PC-3 (cell line): ENCODE measurements at regions not wholly inside any gene's neighbourhood (a gene's known extent, or its start where the extent isn't known, plus 50 kb on each side); places are given as distances from the start of the nearest gene placed in this dataset.

Source experiments
- ATAC-seq: fragments of 200-7000 bp; cut with Tn5 transposase; 2 replicates; pipeline ENCODE4 v1.9.1; 2020; ENCODE audit warnings: mild to moderate bottlenecking, moderate library complexity
- BruUV-seq: library from RNA; stranded (reverse); fragments of 400-500 nt; replicated peaks from 2 replicates; lab custom pipeline; 2021; lab: Mats Ljungman, UMichigan
- CTCF ChIA-PET: fragments of 300-600 bp; sonication (Branson Sonifier 250); formaldehyde crosslinking; loops from one replicate; lab custom pipeline; 2022; ENCODE audit warnings: antibody characterized with exemption; lab: Charles Lee
- POLR2A ChIA-PET: fragments of 300-600 bp; sonication (Branson Sonifier 250); formaldehyde crosslinking; loops from one replicate; lab custom pipeline; 2022; ENCODE audit warnings: antibody characterized with exemption; ENCODE audit not compliant: unreplicated experiment; lab: Charles Lee
- DNase-seq: peaks from one replicate; pipeline ENCODE4 v3.0.0-alpha.2; 2015
- H2AFZ ChIP-seq: fragments of 300-600 bp; sonication (generic); 2 replicates; pipeline ENCODE4 v1.6.0; 2016; ENCODE audit warnings: antibody characterized with exemption, low read length
- H3F3A ChIP-seq: fragments of 300-600 bp; sonication (generic); one replicate; pipeline ENCODE4 v1.6.0; 2017; ENCODE audit warnings: antibody characterized with exemption, low read length, control low read depth, mild to moderate bottlenecking; ENCODE audit not compliant: unreplicated experiment
- H3K27ac ChIP-seq: fragments of 300-600 bp; sonication (generic); 2 replicates; pipeline ENCODE4 v1.5.1; 2016; ENCODE audit warnings: mild to moderate bottlenecking, low read length
- H3K27me3 ChIP-seq: fragments of 300-600 bp; sonication (generic); 2 replicates; pipeline ENCODE4 v1.6.1; 2016; ENCODE audit warnings: low read length, mixed read lengths
- H3K36me3 ChIP-seq: fragments of 300-600 bp; sonication (generic); 2 replicates; pipeline ENCODE4 v1.6.1; 2016; ENCODE audit warnings: low read depth, mixed run types, low read length, mixed read lengths
- H3K4me1 ChIP-seq: fragments of 300-600 bp; sonication (generic); 2 replicates; pipeline ENCODE4 v1.5.1; 2016; ENCODE audit warnings: low read length; ENCODE audit not compliant: insufficient read depth
- H3K4me2 ChIP-seq: fragments of 300-600 bp; sonication (generic); 2 replicates; pipeline ENCODE4 v1.6.0; 2016; ENCODE audit warnings: low read length
- H3K4me3 ChIP-seq: fragments of 300-600 bp; sonication (generic); 2 replicates; pipeline ENCODE4 v1.5.1; 2016; ENCODE audit warnings: mild to moderate bottlenecking, low read length, mixed read lengths
- H3K79me2 ChIP-seq: fragments of 300-600 bp; sonication (generic); 2 replicates; pipeline ENCODE4 v1.6.1; 2017; ENCODE audit warnings: low read length, mixed read lengths
- H3K9ac ChIP-seq: fragments of 300-600 bp; sonication (generic); 2 replicates; pipeline ENCODE4 v1.6.0; 2016; ENCODE audit warnings: mild to moderate bottlenecking, low read length
- H3K9me2 ChIP-seq: fragments of 300-600 bp; sonication (generic); replicated peaks from 2 replicates; pipeline ENCODE4 v1.6.1; 2016; ENCODE audit warnings: mixed run types, low read length, mixed read lengths
- H3K9me3 ChIP-seq: fragments of 300-600 bp; sonication (generic); 2 replicates; pipeline ENCODE4 v1.6.1; 2016; ENCODE audit warnings: low read length, mixed read lengths
- H4K20me1 ChIP-seq: fragments of 300-600 bp; sonication (generic); 2 replicates; pipeline ENCODE4 v1.6.1; 2016; ENCODE audit warnings: low read length, mixed read lengths
- EZH2 ChIP-seq: fragments of 300-600 bp; sonication (generic); IDR thresholded peaks from one replicate; pipeline ENCODE4 v1.6.1; 2017; ENCODE audit warnings: antibody characterized with exemption, mild to moderate bottlenecking, low read length; ENCODE audit not compliant: unreplicated experiment
- EZH2phosphoT487 ChIP-seq: fragments of 300-600 bp; sonication (generic); IDR thresholded peaks from 2 replicates; pipeline ENCODE4 v1.6.1; 2018; ENCODE audit warnings: mild to moderate bottlenecking, antibody characterized with exemption, low read length, borderline replicate concordance
- intact Hi-C: fragments of 100-400 bp; cut with micrococcal nuclease; formaldehyde crosslinking; loops from 2 replicates; pipeline ENCODE4 v1.9.0; 2023
- TF ChIP-seq, protein P1 (sequence below): fragments of 300-600 bp; sonication (generic); conservative IDR thresholded peaks from 2 replicates; pipeline ENCODE4 v1.5.1; 2017; ENCODE audit warnings: antibody characterized with exemption, low read depth, mild to moderate bottlenecking, low read length

GRCh38 chr13:48181482-48182145 is 51.4 kb upstream of the ITM2B start:
- no peaks in the 10 kb centered on the region for H3F3A ChIP-seq
- intact Hi-C loops: no loop called here
- no peaks in the 10 kb centered on the region for H3K9me2 ChIP-seq
- no peak for TF ChIP-seq EZH2
- TF ChIP-seq, protein P1, sequence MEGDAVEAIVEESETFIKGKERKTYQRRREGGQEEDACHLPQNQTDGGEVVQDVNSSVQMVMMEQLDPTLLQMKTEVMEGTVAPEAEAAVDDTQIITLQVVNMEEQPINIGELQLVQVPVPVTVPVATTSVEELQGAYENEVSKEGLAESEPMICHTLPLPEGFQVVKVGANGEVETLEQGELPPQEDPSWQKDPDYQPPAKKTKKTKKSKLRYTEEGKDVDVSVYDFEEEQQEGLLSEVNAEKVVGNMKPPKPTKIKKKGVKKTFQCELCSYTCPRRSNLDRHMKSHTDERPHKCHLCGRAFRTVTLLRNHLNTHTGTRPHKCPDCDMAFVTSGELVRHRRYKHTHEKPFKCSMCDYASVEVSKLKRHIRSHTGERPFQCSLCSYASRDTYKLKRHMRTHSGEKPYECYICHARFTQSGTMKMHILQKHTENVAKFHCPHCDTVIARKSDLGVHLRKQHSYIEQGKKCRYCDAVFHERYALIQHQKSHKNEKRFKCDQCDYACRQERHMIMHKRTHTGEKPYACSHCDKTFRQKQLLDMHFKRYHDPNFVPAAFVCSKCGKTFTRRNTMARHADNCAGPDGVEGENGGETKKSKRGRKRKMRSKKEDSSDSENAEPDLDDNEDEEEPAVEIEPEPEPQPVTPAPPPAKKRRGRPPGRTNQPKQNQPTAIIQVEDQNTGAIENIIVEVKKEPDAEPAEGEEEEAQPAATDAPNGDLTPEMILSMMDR: no peak
- no peak for TF ChIP-seq EZH2phosphoT487
- H3K36me3 ChIP-seq: no peaks in the 10 kb centered on the region
- no peaks in the 10 kb centered on the region for H3K9me3 ChIP-seq
- no peak overlapping the region for H3K27ac ChIP-seq
- no peaks in the 10 kb centered on the region for H4K20me1 ChIP-seq
- H3K4me1 ChIP-seq: no peaks in the 10 kb centered on the region
- no TSS peak for BruUV-seq
- ChIA-PET CTCF (no interaction called here), POLR2A (no interaction called here)
- H2AFZ ChIP-seq: no peak overlapping the region
- no peak overlapping the region for H3K4me2 ChIP-seq
- no peaks in the 10 kb centered on the region for H3K27me3 ChIP-seq
- no peaks in the 10 kb centered on the region for H3K79me2 ChIP-seq
- ATAC-seq (no peak), DNase-seq (no peak)
- H3K4me3 ChIP-seq: no peak overlapping the region
- no peak overlapping the region for H3K9ac ChIP-seq

GRCh38 chr13:48178126-48178525 is 54.9 kb upstream of the ITM2B start:
- ATAC-seq (no peak), DNase-seq (no peak)
- Histone ChIP-seq H2AFZ (no peak overlapping the region), H3K4me1 (no peaks in the 10 kb centered on the region), H3K79me2 (no peaks in the 10 kb centered on the region), H3K27ac (no peak overlapping the region), H3K9me3 (no peaks in the 10 kb centered on the region), H4K20me1 (no peaks in the 10 kb centered on the region), H3K36me3 (no peaks in the 10 kb centered on the region), H3K9ac (no peak overlapping the region), H3F3A (no peaks in the 10 kb centered on the region), H3K27me3 (no peaks in the 10 kb centered on the region), H3K4me3 (no peak overlapping the region), H3K4me2 (no peak overlapping the region), H3K9me2 (no peaks in the 10 kb centered on the region)
- CTCF ChIA-PET: no interaction called here
- no peak for TF ChIP-seq EZH2phosphoT487
- no peak for TF ChIP-seq EZH2
- TF ChIP-seq, protein P1: no peak
- intact Hi-C loops: no loop called here
- no TSS peak for BruUV-seq
- POLR2A ChIA-PET: no interaction called here

DNA sequence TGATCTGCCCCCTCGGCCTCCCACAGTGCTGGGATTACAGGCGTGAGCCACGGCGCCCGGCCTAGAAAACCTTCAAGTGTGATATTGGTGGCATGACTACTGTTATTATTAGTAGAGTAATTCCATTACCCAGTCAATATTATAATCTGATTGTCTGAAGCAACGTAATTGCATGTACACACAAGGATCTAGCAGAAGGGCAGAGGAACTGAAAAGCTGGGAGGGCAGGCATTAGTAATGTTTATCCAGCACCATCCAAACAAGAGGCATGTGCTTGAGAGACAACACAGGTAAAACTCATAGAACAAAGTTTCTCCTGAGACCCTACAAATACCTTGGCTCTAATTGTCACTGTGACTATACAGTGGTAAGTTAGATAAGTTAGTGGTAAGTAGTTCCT is 56.2 kb upstream of the ITM2B start:
- ATAC-seq: no peak
- Histone ChIP-seq H3K27ac (no peak overlapping the region), H3K9me2 (no peaks in the 10 kb centered on the region), H3K4me3 (no peak overlapping the region), H3F3A (no peaks in the 10 kb centered on the region), H2AFZ (no peak overlapping the region), H3K9ac (no peak overlapping the region), H3K9me3 (no peaks in the 10 kb centered on the region), H3K79me2 (no peaks in the 10 kb centered on the region), H3K27me3 (no peaks in the 10 kb centered on the region), H3K36me3 (no peaks in the 10 kb centered on the region), H4K20me1 (no peaks in the 10 kb centered on the region), H3K4me2 (no peak overlapping the region), H3K4me1 (no peaks in the 10 kb centered on the region)
- CTCF ChIA-PET: no interaction called here
- POLR2A ChIA-PET: no interaction called here
- no TSS peak for BruUV-seq
- no peak for TF ChIP-seq EZH2
- TF ChIP-seq, protein P1: no peak
- no peak for TF ChIP-seq EZH2phosphoT487
- intact Hi-C loops: no loop called here
- DNase-seq: no peak
